ENCODE measurements at regions not wholly inside any gene's neighbourhood (a gene's known extent, or its start where the extent isn't known, plus 50 kb on each side); places are given as distances from the start of the nearest gene placed in this dataset.

DNA sequence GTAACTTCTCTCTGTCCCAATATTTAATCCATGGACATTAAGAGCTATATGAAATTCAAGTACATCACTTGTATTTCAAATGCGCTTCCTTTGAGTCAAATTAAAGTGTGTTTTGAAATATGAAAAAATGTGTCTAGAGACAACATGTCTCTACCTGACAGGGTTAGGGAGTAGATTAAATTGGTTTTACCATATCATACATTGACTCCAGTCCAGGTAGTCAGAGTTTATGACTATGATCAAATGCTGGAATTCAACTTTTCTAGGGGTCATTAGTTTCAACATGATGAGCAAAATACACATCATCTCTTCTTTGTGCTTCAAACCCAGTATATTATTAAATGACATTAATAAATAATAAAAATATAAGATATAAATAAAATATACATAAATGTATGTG is 259.2 kb downstream of the CDH10 start:
- TF ChIP-seq, protein P1, sequence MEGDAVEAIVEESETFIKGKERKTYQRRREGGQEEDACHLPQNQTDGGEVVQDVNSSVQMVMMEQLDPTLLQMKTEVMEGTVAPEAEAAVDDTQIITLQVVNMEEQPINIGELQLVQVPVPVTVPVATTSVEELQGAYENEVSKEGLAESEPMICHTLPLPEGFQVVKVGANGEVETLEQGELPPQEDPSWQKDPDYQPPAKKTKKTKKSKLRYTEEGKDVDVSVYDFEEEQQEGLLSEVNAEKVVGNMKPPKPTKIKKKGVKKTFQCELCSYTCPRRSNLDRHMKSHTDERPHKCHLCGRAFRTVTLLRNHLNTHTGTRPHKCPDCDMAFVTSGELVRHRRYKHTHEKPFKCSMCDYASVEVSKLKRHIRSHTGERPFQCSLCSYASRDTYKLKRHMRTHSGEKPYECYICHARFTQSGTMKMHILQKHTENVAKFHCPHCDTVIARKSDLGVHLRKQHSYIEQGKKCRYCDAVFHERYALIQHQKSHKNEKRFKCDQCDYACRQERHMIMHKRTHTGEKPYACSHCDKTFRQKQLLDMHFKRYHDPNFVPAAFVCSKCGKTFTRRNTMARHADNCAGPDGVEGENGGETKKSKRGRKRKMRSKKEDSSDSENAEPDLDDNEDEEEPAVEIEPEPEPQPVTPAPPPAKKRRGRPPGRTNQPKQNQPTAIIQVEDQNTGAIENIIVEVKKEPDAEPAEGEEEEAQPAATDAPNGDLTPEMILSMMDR (conservative IDR thresholded peaks at IDR 0.05) = no peak
- no peak for TF ChIP-seq EZH2 (IDR thresholded peaks at IDR 0.05; ENCODE audit: low read depth)

Measured in PC-9 (cell line).